ENCODE measurements at regions not wholly inside any gene's neighbourhood (a gene's known extent, or its start where the extent isn't known, plus 50 kb on each side); places are given as distances from the start of the nearest gene placed in this dataset.

DNA sequence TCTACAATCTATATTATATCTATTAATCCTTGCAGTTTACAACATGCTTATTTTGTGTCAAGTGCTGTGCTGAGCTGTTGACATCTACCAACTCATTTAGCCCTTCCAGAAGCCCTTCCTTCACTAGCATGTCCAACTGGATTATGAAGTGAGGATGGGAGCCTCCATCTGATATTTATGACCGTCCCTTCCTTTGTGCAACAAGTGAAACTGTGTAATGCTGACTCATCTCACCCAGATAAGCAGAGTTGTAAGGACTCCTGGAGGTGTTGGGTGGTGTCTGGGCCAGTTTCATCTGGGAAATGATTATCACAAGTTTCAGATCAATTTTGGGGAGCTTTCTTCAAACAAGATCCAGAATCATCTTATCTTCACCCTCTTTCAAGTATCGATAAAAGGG lies 156.6 kb upstream of the ETAA1 start:
- no peak overlapping the region for H3K9ac ChIP-seq (ENCODE audit: low read length)
- H3K4me3 ChIP-seq (ENCODE audit: low read length), result no peak overlapping the region
- H2AFZ ChIP-seq (ENCODE audit: low read depth, low read length), result no peak overlapping the region
- H3K79me2 ChIP-seq (replicated peaks; ENCODE audit: insufficient read depth, low read length), result no peaks in the 10 kb centered on the region
- no peak for TF ChIP-seq POLR2AphosphoS5 (IDR thresholded peaks at IDR 0.05)
- TF ChIP-seq SMC3 (conservative IDR thresholded peaks at IDR 0.05; ENCODE audit: poor library complexity), result no peak
- no peak for TF ChIP-seq EP300 (conservative IDR thresholded peaks at IDR 0.05; ENCODE audit: poor library complexity, severe bottlenecking)
- no peak for TF ChIP-seq TAF1 (IDR thresholded peaks at IDR 0.05; ENCODE audit: low read depth)
- TF ChIP-seq, protein P1, sequence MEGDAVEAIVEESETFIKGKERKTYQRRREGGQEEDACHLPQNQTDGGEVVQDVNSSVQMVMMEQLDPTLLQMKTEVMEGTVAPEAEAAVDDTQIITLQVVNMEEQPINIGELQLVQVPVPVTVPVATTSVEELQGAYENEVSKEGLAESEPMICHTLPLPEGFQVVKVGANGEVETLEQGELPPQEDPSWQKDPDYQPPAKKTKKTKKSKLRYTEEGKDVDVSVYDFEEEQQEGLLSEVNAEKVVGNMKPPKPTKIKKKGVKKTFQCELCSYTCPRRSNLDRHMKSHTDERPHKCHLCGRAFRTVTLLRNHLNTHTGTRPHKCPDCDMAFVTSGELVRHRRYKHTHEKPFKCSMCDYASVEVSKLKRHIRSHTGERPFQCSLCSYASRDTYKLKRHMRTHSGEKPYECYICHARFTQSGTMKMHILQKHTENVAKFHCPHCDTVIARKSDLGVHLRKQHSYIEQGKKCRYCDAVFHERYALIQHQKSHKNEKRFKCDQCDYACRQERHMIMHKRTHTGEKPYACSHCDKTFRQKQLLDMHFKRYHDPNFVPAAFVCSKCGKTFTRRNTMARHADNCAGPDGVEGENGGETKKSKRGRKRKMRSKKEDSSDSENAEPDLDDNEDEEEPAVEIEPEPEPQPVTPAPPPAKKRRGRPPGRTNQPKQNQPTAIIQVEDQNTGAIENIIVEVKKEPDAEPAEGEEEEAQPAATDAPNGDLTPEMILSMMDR (IDR thresholded peaks at IDR 0.05; ENCODE audit: poor library complexity, severe bottlenecking), result no peak
- no peak for TF ChIP-seq EZH2 (IDR thresholded peaks at IDR 0.05; ENCODE audit: borderline replicate concordance, insufficient read depth, low read length, poor library complexity, severe bottlenecking)
- TF ChIP-seq, protein P2, sequence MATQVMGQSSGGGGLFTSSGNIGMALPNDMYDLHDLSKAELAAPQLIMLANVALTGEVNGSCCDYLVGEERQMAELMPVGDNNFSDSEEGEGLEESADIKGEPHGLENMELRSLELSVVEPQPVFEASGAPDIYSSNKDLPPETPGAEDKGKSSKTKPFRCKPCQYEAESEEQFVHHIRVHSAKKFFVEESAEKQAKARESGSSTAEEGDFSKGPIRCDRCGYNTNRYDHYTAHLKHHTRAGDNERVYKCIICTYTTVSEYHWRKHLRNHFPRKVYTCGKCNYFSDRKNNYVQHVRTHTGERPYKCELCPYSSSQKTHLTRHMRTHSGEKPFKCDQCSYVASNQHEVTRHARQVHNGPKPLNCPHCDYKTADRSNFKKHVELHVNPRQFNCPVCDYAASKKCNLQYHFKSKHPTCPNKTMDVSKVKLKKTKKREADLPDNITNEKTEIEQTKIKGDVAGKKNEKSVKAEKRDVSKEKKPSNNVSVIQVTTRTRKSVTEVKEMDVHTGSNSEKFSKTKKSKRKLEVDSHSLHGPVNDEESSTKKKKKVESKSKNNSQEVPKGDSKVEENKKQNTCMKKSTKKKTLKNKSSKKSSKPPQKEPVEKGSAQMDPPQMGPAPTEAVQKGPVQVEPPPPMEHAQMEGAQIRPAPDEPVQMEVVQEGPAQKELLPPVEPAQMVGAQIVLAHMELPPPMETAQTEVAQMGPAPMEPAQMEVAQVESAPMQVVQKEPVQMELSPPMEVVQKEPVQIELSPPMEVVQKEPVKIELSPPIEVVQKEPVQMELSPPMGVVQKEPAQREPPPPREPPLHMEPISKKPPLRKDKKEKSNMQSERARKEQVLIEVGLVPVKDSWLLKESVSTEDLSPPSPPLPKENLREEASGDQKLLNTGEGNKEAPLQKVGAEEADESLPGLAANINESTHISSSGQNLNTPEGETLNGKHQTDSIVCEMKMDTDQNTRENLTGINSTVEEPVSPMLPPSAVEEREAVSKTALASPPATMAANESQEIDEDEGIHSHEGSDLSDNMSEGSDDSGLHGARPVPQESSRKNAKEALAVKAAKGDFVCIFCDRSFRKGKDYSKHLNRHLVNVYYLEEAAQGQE (IDR thresholded peaks at IDR 0.05; ENCODE audit: borderline replicate concordance), result no peak
- no peak for TF ChIP-seq MXI1 (conservative IDR thresholded peaks at IDR 0.05; ENCODE audit: poor library complexity, severe bottlenecking)
- no peak for TF ChIP-seq RAD21 (conservative IDR thresholded peaks at IDR 0.05)
- H3K27ac ChIP-seq (ENCODE audit: low read length), result no peak overlapping the region
- no peaks in the 10 kb centered on the region for H3K9me3 ChIP-seq (ENCODE audit: low read length)
- H3K27me3 ChIP-seq (ENCODE audit: insufficient read depth, low read depth, low read length), result no peaks in the 10 kb centered on the region
- no peaks in the 10 kb centered on the region for H4K20me1 ChIP-seq (ENCODE audit: insufficient read depth)
- H3K9me2 ChIP-seq (ENCODE audit: insufficient read depth, low read length), result no peaks in the 10 kb centered on the region
- H3K36me3 ChIP-seq (ENCODE audit: insufficient read depth, low read length), result no peaks in the 10 kb centered on the region
- H3F3A ChIP-seq (ENCODE audit: insufficient read depth, low read length, poor library complexity, severe bottlenecking), result no peaks in the 10 kb centered on the region
- H3K4me2 ChIP-seq (ENCODE audit: low read length), result no peak overlapping the region

DNA sequence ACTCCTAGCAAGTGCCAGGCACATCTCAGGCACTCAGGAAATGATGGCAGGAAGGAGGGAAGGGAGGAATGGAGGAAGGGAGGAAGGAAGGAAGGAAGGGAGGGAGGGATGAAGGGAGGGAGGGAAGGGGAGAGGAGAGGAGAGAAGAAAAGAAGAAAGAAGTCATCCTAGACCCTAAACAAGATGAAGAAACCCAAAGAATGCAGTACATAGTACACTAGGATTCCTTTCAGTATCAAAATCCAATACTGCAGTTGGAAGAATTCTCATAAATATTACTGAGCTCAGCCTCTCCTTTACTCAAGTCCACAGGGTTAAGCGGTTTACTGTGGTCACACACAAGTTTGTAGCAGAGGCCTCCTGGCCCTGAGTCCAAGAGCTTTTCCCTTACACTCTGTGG lies 155.7 kb upstream of the ETAA1 start:
- H4K20me1 ChIP-seq (ENCODE audit: insufficient read depth), result no peaks in the 10 kb centered on the region
- no peaks in the 10 kb centered on the region for H3F3A ChIP-seq (ENCODE audit: insufficient read depth, low read length, poor library complexity, severe bottlenecking)
- no peak for TF ChIP-seq EP300 (conservative IDR thresholded peaks at IDR 0.05; ENCODE audit: poor library complexity, severe bottlenecking)
- TF ChIP-seq MXI1 (conservative IDR thresholded peaks at IDR 0.05; ENCODE audit: poor library complexity, severe bottlenecking), result no peak
- TF ChIP-seq, protein P2 (IDR thresholded peaks at IDR 0.05; ENCODE audit: borderline replicate concordance), result no peak
- no peak for TF ChIP-seq RAD21 (conservative IDR thresholded peaks at IDR 0.05)
- TF ChIP-seq, protein P1 (IDR thresholded peaks at IDR 0.05; ENCODE audit: poor library complexity, severe bottlenecking), result no peak
- TF ChIP-seq SMC3 (conservative IDR thresholded peaks at IDR 0.05; ENCODE audit: poor library complexity), result no peak
- TF ChIP-seq POLR2AphosphoS5 (IDR thresholded peaks at IDR 0.05), result no peak
- no peak for TF ChIP-seq EZH2 (IDR thresholded peaks at IDR 0.05; ENCODE audit: borderline replicate concordance, insufficient read depth, low read length, poor library complexity, severe bottlenecking)
- no peak for TF ChIP-seq TAF1 (IDR thresholded peaks at IDR 0.05; ENCODE audit: low read depth)
- no peaks in the 10 kb centered on the region for H3K27me3 ChIP-seq (ENCODE audit: insufficient read depth, low read depth, low read length)
- H3K9me2 ChIP-seq (ENCODE audit: insufficient read depth, low read length), result no peaks in the 10 kb centered on the region
- H3K9me3 ChIP-seq (ENCODE audit: low read length), result no peaks in the 10 kb centered on the region
- no peak overlapping the region for H3K4me3 ChIP-seq (ENCODE audit: low read length)
- no peak overlapping the region for H2AFZ ChIP-seq (ENCODE audit: low read depth, low read length)
- no peak overlapping the region for H3K27ac ChIP-seq (ENCODE audit: low read length)
- H3K4me2 ChIP-seq (ENCODE audit: low read length), result no peak overlapping the region
- no peak overlapping the region for H3K9ac ChIP-seq (ENCODE audit: low read length)
- no peaks in the 10 kb centered on the region for H3K79me2 ChIP-seq (replicated peaks; ENCODE audit: insufficient read depth, low read length)
- H3K36me3 ChIP-seq (ENCODE audit: insufficient read depth, low read length), result no peaks in the 10 kb centered on the region
